Fibroblast of upper back skin (primary cell): ENCODE measurements at regions not wholly inside any gene's neighbourhood (a gene's known extent, or its start where the extent isn't known, plus 50 kb on each side); places are given as distances from the start of the nearest gene placed in this dataset.
"Not testable (repeated sequence)": the region's sequence is repeated elsewhere in the genome, so short reads cannot be mapped to it uniquely, and the experiment has no call there.

Source experiments
- DNase-seq: peaks from one replicate; pipeline ENCODE4 v3.0.0-alpha.2; 2013

DNA sequence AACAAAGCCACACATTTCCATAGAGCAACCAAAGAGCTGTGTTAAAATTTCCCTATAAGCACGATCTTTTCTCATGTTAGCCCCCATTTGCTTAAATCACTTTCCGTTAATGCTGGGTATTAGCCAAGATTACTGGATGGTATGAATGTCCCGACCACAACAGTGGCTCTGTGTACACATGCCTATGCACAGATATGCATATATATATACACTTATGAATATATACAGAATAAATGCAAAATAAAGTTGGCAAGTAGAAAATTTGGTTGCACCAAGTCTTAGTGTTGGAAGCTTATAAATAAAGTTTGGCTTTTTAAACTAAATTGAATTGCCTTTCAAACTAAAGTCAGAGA, 265.9 kb upstream of the ETAA1 start:
- no peak for DNase-seq

DNA sequence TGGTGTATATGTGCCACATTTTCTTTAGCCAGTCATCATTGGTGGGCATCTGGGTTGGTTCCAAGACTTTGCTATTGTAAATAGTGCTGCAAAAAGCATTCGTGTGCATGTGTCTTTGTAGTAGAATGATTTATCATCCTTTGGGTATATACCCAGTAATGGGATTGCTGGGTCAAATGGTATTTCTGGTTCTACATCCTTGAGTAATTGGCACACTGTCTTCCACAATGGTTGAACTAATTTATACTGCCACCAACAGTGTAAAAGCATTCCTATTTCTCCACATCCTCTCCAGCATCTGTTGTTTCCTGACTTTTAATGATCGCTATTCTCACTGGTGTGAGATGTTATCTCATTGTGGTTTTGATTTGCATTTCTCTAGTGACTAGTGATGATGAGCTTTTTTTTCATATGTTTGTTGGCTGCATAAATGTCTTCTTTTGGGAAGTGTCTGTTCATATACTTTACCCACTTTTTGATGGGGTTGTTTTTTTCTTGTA, 264.6 kb upstream of the ETAA1 start:
- DNase-seq = peak; percentile 9

DNA sequence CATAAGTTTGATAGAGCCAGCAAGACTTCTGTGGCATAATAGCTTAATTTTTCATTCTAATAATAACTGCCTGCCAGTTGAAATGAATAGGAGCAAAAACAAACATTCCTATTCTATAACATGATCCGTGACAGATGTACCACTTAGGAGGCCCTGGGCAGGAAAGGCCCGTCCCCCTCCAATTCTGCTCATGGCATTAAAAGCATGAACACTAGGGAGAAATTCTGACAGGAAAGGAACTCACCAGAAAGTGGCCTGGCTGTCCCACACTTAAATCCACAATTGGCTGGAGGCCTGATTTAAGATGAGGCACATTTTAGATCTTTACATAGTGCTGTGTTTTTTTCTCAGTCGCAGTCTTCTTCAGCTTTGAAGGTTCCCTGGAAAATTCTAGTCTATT, 261.9 kb upstream of the ETAA1 start:
- DNase-seq = no peak

DNA sequence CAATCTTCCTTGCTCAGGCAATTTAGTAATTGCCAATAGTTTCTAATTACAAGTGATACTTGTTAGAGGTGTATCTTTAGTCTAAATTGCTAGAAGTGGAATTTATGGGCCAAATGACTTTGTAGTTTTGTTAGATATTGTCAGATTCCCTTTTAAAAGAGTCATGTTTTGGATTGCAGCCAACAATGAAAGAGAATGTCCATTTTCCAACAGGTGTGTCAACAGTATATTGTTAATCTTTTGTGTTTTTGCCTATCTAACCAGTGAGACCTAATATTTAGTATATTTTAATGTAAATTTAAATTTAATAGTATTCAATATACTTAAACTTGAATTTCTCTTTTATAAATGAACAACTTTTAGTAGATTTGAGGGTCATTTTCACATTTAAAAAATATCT, 259.4 kb upstream of the ETAA1 start:
- no peak for DNase-seq

DNA sequence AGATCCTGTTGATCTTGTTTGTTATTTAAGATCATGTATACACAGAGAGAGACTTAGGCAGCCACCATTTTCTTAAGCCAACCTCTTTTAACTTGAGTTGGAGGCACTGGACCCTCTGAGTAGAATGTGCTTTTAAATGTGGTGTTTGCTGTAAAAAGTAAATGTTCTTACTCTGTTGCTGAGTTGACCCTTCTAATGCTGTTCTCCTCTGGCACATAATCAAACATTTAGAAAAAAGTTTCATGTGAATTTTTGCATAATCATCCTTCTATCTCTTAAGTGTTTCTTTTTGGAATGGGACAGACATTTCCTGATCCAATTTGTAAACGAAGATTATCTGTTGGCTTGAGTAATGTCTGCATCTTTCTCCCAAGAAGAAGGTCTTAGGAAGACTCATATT, 255.1 kb upstream of the ETAA1 start:
- no peak for DNase-seq

DNA sequence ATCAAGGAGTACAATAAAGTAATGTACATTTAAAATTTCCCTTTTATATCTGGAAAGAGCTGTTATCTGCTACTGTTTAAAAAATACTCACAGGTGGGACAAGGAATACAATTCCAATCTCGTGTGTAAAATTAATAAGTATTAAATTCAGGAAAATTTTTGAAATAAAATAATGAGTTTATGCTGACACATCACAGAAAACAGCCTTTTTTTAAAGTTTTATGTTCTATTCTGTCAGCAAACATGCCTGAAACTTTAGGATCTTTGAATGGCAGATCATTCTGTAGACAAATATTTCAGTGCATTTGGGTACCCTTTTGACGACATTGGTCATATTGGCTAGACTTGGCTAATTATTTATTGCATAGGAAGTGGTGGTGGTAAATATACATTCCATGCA, 254.4 kb upstream of the ETAA1 start:
- no peak for DNase-seq

DNA sequence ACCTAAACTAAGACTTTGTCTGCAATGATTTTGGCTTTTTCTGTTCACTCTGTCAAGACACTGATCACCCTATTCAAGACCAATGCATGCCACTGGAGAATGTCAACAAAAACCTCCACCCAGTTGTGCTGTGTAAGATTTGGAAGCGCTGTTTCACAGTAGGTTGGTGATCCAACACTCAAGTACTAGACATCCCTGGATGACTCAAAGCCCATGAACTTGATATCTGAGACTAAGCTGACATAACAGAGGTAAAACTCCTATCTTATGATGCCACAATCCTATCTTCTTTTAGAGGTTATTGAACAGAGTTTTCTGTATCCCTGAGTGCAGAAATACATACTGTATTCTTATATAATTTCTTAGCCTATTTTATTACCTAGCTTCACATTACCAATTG, 251.3 kb upstream of the ETAA1 start:
- DNase-seq = peak; percentile 10

DNA sequence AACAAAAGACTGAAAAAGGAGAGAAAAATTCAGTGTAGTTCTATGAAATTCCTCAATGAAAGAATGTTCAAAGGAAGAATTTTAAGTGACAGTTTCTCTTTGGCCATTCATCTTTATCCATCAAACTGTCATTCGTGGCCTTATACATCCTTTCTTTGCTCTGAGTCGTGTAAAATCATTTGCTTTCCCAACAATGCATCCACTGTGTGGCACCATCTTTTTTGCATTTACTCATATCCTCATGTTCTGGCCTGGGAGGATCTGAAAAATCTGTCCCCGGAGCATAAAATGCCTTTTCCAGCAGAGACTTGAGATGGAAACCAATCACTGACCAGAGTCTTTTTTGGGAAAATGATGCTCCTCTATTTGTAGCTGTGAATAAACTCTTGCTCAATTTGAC, 240.3 kb upstream of the ETAA1 start:
- DNase-seq = no peak

DNA sequence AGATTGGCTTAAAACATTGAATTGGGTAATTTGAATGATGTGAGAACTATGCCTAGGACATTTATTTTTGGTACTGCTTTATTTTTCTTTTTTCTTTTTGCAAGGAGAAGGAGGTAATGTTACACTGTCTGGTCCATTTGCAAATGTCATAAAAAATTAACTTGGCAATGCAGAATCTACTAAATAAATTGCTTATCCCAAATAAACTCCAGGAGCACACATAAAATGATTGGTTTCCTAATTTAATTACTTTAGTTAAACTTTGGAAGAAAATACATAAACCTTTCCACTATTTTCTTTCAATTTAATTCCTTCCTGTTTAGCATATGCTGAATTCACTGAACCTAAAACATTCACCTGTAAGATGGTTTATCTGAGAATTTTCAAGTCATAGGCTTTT, 238.4 kb upstream of the ETAA1 start:
- no peak for DNase-seq

DNA sequence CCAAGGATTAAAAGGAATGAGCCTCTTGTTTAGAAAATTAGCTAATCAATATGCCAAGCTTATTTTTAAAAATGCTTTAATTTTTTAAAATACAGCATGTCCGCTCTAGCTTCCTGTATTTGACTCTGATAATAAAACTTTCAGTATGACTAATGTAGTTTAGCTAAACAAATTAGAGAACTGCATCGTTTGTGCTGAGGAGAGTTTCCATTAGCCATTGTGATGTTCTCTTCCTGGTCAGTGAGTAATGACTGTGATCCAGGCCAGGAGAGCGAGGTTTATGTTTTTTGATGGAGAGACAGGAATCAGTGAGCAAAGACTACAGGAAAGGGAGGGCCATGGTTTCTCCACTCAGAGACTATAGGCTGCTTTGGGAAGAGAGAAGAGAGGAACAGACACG, 237.2 kb upstream of the ETAA1 start:
- DNase-seq = no peak

DNA sequence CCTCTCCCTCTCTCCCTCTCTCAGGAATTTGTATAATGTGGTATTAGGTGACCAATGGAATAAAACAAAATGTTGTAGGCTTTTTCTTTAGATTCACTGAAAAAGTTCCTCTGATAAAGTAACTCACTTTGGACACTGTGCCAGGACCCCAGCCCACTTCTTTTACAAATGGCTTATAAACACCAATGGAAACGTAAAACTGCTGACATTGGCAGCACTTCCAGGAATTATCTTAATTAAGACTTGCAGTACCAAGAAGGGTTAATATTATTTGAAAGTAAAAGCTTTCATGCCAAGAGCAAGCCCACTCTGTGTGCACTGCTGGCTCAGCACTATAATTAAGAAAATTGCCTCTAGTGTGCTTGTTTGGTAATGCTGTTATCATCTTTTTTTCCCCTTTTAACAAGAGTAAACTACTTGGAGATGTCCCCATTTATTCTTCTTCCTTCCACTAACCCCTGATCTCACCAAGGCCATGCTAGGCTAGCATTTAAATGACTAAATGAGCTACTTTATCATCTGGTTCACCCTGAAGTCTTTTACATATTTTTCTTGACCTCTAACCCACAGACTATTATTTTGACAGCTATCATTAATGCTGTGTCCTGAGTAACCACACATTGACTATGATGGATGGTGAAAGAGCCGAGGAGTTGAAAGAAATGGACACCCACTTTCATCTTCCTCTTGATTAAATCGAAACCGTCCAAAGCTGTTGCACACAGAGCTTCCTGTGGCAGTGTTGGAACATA, 232.2 kb upstream of the ETAA1 start:
- DNase-seq = peak; percentile 65

DNA sequence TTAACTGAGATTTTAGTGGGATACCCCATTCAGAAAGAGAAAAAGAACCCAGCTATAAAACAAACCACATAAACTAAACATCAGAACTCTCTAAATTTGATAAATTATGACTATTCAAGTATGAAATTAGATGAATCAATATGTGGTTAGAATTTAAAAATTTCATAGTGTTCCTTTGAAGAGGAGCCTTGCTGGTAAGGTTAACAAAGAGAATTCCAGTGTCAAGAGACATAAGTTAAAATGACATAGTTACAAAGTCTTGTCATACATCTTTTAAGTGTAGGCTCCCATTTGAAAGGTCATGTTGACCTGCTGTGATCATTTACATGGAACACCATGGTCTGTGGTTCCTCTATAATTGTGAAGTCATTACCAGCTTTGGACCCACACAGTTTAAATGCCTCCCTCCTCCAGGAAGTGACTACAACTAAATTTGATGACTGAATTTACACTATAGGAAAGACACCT, 231.6 kb upstream of the ETAA1 start:
- DNase-seq = no peak

DNA sequence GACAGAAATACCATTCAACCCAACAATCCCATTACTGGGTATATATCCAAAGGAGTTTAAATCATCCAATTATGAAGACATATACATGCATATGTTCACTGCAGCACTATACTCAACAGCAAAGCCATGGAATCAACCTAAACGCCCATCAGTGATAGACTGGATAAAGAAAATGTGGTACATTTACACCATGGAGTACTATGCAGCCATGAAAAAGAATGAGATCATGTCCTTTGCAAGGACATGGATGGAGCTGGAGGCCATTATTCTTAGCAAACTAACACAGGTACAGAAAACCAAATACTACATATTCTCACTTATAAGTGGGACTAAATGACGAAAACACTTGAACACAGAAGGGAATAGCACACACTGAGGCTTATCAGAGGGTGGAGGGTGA, 230.6 kb upstream of the ETAA1 start:
- DNase-seq = not testable (repeated sequence)

DNA sequence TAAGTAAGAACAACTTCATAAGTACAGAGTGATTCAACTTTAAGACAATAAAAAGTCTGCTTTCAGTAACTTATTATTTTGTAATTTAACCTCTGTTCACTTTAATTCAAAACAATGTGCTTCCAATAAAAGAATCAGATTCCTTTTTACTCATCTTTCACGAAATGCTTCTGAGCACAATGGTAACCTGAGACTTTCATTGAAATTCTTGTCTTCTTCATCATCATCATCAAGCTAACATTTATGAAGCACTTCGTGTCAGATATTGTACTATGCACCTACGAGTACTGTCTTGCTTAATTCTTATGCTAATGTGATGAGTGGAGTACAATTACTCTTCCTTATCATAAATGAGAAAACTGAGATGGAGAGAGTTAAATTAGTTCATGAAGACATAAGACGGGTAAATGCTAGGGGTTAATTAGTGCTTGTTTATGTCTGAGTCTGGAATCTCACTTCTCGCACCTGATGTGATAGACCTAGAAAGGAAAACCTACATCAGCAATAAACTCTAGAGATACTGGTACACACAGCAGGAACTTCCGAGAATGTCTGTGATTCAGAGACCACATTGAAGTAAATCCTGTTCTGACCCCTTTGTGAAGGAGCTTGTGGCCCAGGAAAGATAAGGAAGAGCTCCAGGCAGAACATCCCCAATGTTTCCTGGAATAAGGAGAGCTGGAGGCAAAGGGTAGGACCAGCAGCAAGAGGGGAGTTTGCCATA, 227.6 kb upstream of the ETAA1 start:
- DNase-seq = peak; percentile 62

DNA sequence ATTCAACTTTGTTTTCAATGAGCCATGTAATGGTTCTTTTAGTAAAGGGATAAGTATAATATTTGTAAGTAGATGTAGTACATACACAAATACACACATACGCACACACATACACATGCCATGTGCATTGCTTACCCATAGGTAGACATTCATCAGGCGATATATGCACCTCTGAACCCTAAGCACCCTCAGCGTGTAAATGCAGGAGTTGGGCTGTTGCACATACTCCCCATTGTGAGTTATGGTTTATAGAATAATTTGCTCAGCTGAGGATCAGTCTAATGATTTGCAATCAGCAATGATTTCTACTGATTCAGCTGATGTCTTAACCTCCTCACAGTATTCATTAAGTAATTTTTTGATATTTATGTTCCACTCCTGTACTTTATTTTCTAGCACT, 217.6 kb upstream of the ETAA1 start:
- no peak for DNase-seq

DNA sequence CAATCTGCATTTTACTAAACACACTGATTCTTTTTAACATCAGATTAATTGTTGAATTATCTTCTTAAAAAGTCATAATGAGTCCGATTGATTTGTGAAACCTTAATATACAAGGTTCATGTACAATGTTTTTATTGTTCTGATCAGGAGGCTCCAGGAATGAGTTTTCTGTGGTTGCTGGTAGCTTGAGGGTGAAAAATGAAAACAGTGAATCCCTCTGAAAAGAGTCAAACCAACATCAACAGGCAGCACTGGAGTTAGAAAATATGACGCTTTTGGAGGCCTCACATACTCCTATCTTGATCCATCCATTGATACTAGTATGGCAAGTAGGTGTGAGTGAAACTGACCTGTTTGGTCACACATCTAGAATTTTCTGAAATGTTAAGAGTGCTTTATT, 216.3 kb upstream of the ETAA1 start:
- DNase-seq = no peak

DNA sequence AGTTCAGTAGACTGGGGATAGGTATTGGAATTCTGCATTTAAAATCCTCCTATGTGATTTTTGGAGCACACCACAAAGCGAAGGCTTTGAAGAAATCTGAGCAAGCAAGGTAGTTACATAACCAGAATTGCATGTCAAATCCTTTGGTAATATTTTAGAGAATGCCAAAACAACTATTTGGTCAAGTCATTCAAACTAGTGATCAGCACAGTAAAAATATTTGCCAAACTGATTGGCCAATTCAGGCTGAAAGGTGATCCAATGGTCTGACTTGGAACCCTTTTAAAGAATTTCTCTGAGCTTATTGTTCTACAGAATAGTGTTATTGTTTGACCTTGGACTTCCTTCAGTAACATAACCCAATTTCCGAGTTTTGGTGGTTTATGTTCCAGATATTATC, 214.2 kb upstream of the ETAA1 start:
- DNase-seq = no peak

DNA sequence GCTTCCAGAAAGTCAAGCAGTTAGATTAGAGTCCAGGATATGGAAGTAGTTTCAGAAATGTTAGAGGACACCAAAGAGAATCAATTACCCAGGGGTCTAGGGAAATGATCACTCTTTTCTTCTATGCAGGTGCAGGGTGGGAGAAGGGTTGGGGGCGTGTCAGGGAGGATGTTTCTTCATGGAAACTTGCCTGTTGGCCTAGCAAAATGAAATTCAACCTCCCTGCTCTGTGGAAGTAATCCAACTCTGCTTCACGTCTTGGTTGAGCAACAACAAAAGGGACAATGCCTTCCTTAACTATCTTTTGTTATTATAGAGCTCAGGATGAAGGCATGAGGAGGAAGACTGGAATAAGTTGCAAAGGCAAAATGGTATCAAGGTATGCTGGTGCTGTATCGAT, 210.8 kb upstream of the ETAA1 start:
- no peak for DNase-seq

DNA sequence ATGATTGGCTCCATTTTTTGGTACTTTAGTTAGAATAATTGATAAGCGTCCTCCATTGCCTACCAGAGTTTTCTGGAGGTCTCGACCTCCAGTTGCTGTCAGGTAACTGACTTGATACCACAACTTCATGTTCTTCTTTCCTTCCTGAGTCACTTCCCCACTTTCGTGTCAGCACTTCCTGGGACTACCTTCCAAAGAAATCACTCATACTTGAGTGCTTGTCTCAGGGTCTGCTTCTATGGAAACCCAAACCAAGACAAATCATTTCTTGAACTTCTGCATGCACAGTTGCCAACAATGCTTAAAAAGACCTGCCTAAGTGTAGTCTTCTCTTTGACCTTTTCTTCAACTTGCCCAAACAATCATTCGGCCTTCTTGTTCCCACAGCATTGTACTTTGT, 210.3 kb upstream of the ETAA1 start:
- DNase-seq = no peak

DNA sequence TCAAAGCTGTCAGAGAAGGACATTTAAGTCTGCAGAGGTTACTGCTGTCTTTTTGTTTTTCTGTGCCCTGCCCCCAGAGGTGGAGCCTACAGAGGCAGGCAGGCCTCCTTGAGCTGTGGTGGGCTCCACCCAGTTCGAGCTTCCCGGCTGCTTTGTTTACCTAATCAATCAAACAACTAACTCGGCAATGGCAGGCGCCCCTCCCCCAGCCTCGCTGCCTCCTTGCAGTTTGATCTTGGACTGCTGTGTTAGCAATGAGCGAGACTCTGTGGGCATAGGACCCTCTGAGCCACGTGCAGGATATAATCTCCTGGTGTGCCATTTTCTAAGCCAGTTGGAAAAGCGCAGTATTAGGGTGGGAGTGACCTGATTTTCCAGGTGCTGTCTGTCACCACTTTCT, 201.8 kb upstream of the ETAA1 start:
- not testable (repeated sequence) for DNase-seq

DNA sequence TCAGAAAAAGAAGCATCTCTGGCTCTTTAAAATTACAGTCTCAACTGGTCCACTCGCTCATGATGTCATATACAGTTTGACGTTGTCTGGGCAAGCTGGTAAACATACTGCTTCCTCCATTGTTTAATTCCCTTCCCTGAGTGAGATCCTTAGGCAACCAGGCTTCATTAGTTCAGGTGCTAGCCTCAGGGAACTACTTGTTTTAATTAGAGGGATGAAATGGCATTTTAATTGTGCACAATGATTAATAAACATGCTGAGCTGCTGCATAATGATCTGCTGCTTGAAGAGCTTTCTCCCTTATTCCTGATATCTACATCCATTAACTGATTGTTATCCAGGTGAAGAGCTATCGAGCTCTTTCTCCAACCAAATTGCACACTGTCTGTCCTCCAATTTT, 195.6 kb upstream of the ETAA1 start:
- no peak for DNase-seq

DNA sequence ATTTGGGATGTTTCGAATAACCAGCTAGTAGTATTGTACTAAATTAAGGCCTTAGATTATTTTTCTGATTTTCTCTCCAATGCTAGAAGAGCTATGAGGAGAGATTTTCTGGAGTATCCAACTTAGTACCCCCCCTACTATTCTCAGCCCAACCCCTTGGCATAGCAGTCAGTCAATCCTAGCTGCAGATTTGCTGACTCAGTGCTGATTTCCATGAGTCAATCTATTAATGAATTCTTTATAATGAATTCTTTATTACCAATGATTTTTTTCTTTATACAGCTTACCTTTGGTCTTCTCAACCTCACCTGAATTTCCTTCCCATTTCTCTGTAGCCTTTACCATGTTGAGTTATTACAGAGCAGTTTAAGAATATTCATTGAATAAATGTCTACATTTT, 192.8 kb upstream of the ETAA1 start:
- no peak for DNase-seq

DNA sequence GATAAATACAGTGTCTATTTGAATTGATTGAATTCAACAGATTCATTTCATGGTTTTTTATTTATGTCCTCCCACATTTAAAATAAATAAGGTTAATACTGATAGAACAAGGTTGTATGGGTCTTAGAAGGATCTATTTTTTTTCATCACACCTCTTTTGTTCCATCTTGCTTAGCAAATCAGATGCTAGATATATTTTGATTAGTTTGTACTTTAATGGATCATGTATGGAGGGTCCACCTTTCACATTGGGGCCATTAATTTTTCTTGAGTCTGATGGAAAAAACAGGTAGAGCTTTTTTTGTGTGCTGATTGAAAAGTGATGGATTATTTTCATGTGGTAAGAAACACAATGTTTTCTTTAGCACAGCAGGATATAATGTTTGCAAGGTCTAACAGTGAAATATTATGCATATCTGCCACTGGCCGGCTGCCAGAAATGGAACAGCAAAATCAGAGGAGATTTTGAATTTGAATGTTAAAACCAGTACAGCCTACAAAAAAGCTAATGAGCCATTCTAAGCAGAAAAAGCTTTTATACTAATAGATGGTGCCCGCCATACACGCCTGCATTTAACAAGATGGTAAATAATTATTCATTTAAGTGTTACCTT, 188.1 kb upstream of the ETAA1 start:
- DNase-seq = peak; percentile 37

DNA sequence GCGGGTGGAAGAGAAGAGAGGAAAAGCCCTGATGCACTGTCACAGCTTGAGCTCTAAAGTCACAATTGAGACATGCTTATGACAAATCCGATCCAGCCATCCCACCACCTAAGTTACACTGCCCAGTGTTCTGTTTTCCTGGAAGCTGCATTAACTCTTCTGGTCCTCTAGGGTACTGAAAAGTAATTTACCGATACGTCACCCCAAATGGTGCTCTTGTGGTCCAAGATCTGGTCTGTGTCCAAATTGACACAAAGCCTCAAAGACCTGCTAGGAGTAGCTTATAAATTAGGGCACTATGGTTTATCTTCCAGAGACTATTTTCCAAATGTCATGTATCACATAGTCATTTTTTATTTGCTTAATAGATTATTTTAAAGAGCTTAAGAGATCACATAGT, 186.7 kb upstream of the ETAA1 start:
- DNase-seq = no peak
